Loucy (cell line): ENCODE measurements at regions not wholly inside any gene's neighbourhood (a gene's known extent, or its start where the extent isn't known, plus 50 kb on each side); places are given as distances from the start of the nearest gene placed in this dataset.
"Not testable (repeated sequence)": the region's sequence is repeated elsewhere in the genome, so short reads cannot be mapped to it uniquely, and the experiment has no call there.

Experiments
- EZH2phosphoT487 ChIP-seq: fragments of 200-600 bp; IDR thresholded peaks from 2 replicates; pipeline ENCODE4 v1.6.1; 2018; ENCODE audit warnings: antibody characterized with exemption, mild to moderate bottlenecking, moderate library complexity, borderline replicate concordance
- TF ChIP-seq, protein P1 (sequence below): fragments of 200-600 bp; sonication (generic); conservative IDR thresholded peaks from 2 replicates; pipeline ENCODE4 v1.5.1; 2014; ENCODE audit warnings: mild to moderate bottlenecking, antibody characterized with exemption, low read length

DNA sequence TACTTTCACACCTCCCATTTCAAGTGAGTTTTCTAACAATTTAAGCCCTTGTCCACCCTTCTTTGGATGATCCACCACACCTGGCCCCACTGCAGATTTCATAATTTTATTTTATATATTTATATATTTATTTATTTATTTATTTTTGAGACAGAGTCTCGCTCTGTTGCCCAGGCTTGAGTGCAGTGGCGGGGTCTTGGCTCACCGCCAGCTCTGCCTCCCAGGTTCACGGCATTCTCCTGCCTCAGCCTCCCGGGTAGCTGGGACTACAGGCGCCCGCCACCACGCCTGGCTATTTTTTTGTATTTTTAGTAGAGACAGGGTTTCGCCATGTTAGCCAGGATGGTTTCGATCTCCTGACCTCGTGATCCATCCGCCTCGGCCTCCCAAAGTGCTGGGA, 52.8 kb upstream of the ZNF532 start:
- TF ChIP-seq, protein P1, sequence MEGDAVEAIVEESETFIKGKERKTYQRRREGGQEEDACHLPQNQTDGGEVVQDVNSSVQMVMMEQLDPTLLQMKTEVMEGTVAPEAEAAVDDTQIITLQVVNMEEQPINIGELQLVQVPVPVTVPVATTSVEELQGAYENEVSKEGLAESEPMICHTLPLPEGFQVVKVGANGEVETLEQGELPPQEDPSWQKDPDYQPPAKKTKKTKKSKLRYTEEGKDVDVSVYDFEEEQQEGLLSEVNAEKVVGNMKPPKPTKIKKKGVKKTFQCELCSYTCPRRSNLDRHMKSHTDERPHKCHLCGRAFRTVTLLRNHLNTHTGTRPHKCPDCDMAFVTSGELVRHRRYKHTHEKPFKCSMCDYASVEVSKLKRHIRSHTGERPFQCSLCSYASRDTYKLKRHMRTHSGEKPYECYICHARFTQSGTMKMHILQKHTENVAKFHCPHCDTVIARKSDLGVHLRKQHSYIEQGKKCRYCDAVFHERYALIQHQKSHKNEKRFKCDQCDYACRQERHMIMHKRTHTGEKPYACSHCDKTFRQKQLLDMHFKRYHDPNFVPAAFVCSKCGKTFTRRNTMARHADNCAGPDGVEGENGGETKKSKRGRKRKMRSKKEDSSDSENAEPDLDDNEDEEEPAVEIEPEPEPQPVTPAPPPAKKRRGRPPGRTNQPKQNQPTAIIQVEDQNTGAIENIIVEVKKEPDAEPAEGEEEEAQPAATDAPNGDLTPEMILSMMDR = not testable (repeated sequence)
- TF ChIP-seq EZH2phosphoT487 = not testable (repeated sequence)
